ENCODE measurements at regions not wholly inside any gene's neighbourhood (a gene's known extent, or its start where the extent isn't known, plus 50 kb on each side); places are given as distances from the start of the nearest gene placed in this dataset.

DNA sequence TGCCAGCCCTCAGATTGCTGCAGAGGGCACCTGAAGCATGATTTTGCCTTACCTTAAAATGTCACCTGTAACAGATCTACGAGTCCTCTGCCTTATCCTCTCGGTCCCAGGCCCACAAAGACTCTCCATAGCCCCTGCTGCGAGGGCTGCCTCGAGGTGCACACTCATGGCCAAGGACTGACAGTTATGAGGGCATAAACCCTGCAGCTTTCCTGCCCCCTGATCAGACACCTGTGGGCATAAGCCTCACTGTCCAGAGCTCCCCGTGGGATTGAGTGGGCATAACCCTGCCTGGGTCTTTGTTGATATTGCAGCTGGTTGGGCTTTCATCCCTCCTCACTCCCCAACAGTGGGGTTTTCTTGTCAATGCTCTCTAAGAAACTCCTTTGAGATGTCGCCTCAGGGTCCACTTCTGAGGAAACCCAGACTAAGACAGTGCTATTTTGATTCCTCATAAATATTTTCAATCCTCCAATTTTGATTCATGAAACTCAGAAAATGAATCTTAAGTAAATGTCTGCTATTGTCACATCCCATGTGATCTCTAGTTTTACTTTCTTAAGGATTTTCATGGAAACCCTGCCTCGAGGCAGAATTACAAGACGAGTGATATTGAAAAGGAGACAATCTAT, 108.5 kb upstream of the NCK2 start:
- H2AK5ac ChIP-seq (ENCODE audit: low read depth, low read length) = peak overlapping the region; percentile 8
- H3K18ac ChIP-seq (ENCODE audit: low read length) = no peak overlapping the region
- peaks cover 4 to 6% of the 10 kb centered on the region in 2 donors for H3K4me1 ChIP-seq (ENCODE audit: control insufficient read depth in 2 of 2, insufficient read depth in 1 of 2, low read depth in 1 of 2, low read length in 2 of 2)
- H3K9ac ChIP-seq (ENCODE audit: low read depth, low read length, poor library complexity) = no peak overlapping the region
- no CpG with 5 or more reads among the region's 8 CpGs for WGBS, 2 donors (ENCODE audit: extremely low coverage in 2 of 2, insufficient read length in 2 of 2, insufficient replicate concordance in 1 of 2)
- no peak for DNase-seq (ENCODE audit: low spot score)
- no peak overlapping the region for H2BK15ac ChIP-seq (ENCODE audit: low read length)
- no peak overlapping the region for H3K4me3 ChIP-seq (ENCODE audit: low read length in 2 of 2)
- no peak overlapping the region for H3K27ac ChIP-seq (replicated peaks; ENCODE audit: low read length)
- H3K4me2 ChIP-seq (ENCODE audit: insufficient read depth, low read length, poor library complexity, severe bottlenecking) = no peak overlapping the region
- H2BK5ac ChIP-seq (ENCODE audit: low read length) = no peak overlapping the region
- no peak overlapping the region for H2BK120ac ChIP-seq (ENCODE audit: low read depth, low read length)
- H2AFZ ChIP-seq (ENCODE audit: low read length) = no peak overlapping the region
- no peak overlapping the region for H3K4ac ChIP-seq (ENCODE audit: low read length)
- H3K9me3 ChIP-seq (replicated peaks in 1 of 2; ENCODE audit: control insufficient read depth in 2 of 2, insufficient read depth in 1 of 2, low read depth in 1 of 2, low read length in 2 of 2) = no peaks in the 10 kb centered on the region
- no peak overlapping the region for H4K8ac ChIP-seq (ENCODE audit: low read depth, low read length)
- H3K23ac ChIP-seq (ENCODE audit: low read depth, low read length, poor library complexity) = no peak overlapping the region
- no peak overlapping the region for H2BK12ac ChIP-seq (ENCODE audit: low read length)
- no peak overlapping the region for H3K14ac ChIP-seq (ENCODE audit: low read length)
- no peak overlapping the region for H4K91ac ChIP-seq (ENCODE audit: low read depth, low read length, poor library complexity)
- H3K27me3 ChIP-seq (ENCODE audit: control insufficient read depth in 3 of 3, insufficient read depth in 3 of 3, low read depth in 1 of 3, low read length in 3 of 3) = no peaks in the 10 kb centered on the region
- H3K36me3 ChIP-seq (replicated peaks in 1 of 2; ENCODE audit: control insufficient read depth in 2 of 2, insufficient read depth in 2 of 2, low read length in 2 of 2) = no peaks in the 10 kb centered on the region
- no peaks in the 10 kb centered on the region for H3K79me1 ChIP-seq (ENCODE audit: low read depth, low read length)

DNA sequence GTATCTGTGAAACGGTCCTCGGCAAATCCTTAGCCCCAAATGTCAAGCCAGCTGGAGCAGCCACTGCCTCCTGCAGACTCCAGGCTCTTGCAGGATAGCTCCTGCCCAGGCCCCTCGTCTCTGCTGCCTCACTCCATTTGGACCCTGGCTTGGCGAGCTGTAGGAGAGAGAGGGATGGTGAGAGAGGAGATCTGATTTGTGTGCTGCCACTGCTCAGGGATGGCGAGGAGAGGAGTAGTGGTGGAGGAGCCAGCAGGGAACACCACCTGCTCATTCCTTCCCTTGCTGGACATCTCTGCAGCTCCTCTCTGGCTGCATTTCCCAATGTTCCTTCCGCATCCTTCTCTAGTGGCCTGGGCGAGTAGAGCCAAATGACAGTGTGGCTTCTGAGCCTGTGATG, 109.1 kb upstream of the NCK2 start:
- no peaks in the 10 kb centered on the region for H3K27me3 ChIP-seq (ENCODE audit: control insufficient read depth in 3 of 3, insufficient read depth in 3 of 3, low read depth in 1 of 3, low read length in 3 of 3)
- no peak for DNase-seq (ENCODE audit: low spot score)
- no peak overlapping the region for H4K8ac ChIP-seq (ENCODE audit: low read depth, low read length)
- no peaks in the 10 kb centered on the region for H3K36me3 ChIP-seq (replicated peaks in 1 of 2; ENCODE audit: control insufficient read depth in 2 of 2, insufficient read depth in 2 of 2, low read length in 2 of 2)
- peaks cover 4 to 6% of the 10 kb centered on the region in 2 donors for H3K4me1 ChIP-seq (ENCODE audit: control insufficient read depth in 2 of 2, insufficient read depth in 1 of 2, low read depth in 1 of 2, low read length in 2 of 2)
- no peak overlapping the region for H2BK120ac ChIP-seq (ENCODE audit: low read depth, low read length)
- H3K79me1 ChIP-seq (ENCODE audit: low read depth, low read length) = no peaks in the 10 kb centered on the region
- H4K91ac ChIP-seq (ENCODE audit: low read depth, low read length, poor library complexity) = no peak overlapping the region
- H3K4ac ChIP-seq (ENCODE audit: low read length) = no peak overlapping the region
- no peak overlapping the region for H2AFZ ChIP-seq (ENCODE audit: low read length)
- H2AK5ac ChIP-seq (ENCODE audit: low read depth, low read length) = peak overlapping the region; percentile 8
- peak overlapping the region; percentile 36 for H3K18ac ChIP-seq (ENCODE audit: low read length)
- no peak overlapping the region for H3K4me3 ChIP-seq (ENCODE audit: low read length in 2 of 2)
- H2BK5ac ChIP-seq (ENCODE audit: low read length) = no peak overlapping the region
- H3K23ac ChIP-seq (ENCODE audit: low read depth, low read length, poor library complexity) = no peak overlapping the region
- H3K9me3 ChIP-seq (replicated peaks in 1 of 2; ENCODE audit: control insufficient read depth in 2 of 2, insufficient read depth in 1 of 2, low read depth in 1 of 2, low read length in 2 of 2) = no peaks in the 10 kb centered on the region
- no peak overlapping the region for H3K27ac ChIP-seq (replicated peaks; ENCODE audit: low read length)
- no peak overlapping the region for H3K9ac ChIP-seq (ENCODE audit: low read depth, low read length, poor library complexity)
- H3K4me2 ChIP-seq (ENCODE audit: insufficient read depth, low read length, poor library complexity, severe bottlenecking) = no peak overlapping the region
- H2BK15ac ChIP-seq (ENCODE audit: low read length) = peak overlapping the region; percentile 67
- H3K14ac ChIP-seq (ENCODE audit: low read length) = no peak overlapping the region
- no peak overlapping the region for H2BK12ac ChIP-seq (ENCODE audit: low read length)
- WGBS, 2 donors (ENCODE audit: extremely low coverage in 2 of 2, insufficient read length in 2 of 2, insufficient replicate concordance in 1 of 2) = no CpG with 5 or more reads among the region's 7 CpGs

DNA sequence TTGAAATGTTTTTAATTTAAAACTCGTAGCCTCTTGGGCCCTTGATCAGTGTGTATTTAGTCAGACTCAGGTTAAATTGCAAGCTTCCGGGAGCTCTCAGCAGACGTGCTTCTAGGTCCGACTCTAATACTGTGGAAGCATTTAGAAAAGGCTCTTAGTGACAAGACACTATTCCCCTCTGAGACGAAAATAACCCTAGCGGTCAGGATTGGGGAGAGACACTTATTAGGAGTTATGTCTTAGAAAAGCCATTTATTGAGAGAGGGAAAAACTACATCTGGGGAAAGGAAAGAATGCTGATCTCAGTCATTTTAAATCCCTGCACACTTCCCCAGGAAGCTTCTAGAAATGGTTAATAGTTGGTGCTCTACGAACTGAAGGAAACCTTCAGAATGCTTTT, 110.5 kb upstream of the NCK2 start:
- Histone ChIP-seq H3K36me3 (replicated peaks in 1 of 2; ENCODE audit: control insufficient read depth in 2 of 2, insufficient read depth in 2 of 2, low read length in 2 of 2) (no peaks in the 10 kb centered on the region), H3K9ac (ENCODE audit: low read depth, low read length, poor library complexity) (no peak overlapping the region), H3K4me1 (ENCODE audit: control insufficient read depth in 2 of 2, insufficient read depth in 1 of 2, low read depth in 1 of 2, low read length in 2 of 2) (peaks cover 4 to 6% of the 10 kb centered on the region in 2 donors), H4K8ac (ENCODE audit: low read depth, low read length) (no peak overlapping the region), H2BK5ac (ENCODE audit: low read length) (no peak overlapping the region), H3K4ac (ENCODE audit: low read length) (no peak overlapping the region), H3K4me3 (ENCODE audit: low read length in 2 of 2) (no peak overlapping the region), H2AK5ac (ENCODE audit: low read depth, low read length) (no peak overlapping the region), H3K4me2 (ENCODE audit: insufficient read depth, low read length, poor library complexity, severe bottlenecking) (no peak overlapping the region), H2AFZ (ENCODE audit: low read length) (no peak overlapping the region), H3K27ac (replicated peaks; ENCODE audit: low read length) (no peak overlapping the region), H2BK12ac (ENCODE audit: low read length) (no peak overlapping the region), H3K27me3 (ENCODE audit: control insufficient read depth in 3 of 3, insufficient read depth in 3 of 3, low read depth in 1 of 3, low read length in 3 of 3) (no peaks in the 10 kb centered on the region), H3K18ac (ENCODE audit: low read length) (no peak overlapping the region), H3K79me1 (ENCODE audit: low read depth, low read length) (no peaks in the 10 kb centered on the region), H2BK120ac (ENCODE audit: low read depth, low read length) (no peak overlapping the region), H2BK15ac (ENCODE audit: low read length) (no peak overlapping the region), H3K9me3 (replicated peaks in 1 of 2; ENCODE audit: control insufficient read depth in 2 of 2, insufficient read depth in 1 of 2, low read depth in 1 of 2, low read length in 2 of 2) (no peaks in the 10 kb centered on the region), H3K23ac (ENCODE audit: low read depth, low read length, poor library complexity) (no peak overlapping the region), H4K91ac (ENCODE audit: low read depth, low read length, poor library complexity) (no peak overlapping the region), H3K14ac (ENCODE audit: low read length) (no peak overlapping the region)
- DNase-seq (ENCODE audit: low spot score) = no peak
- no CpG with 5 or more reads among the region's 7 CpGs for WGBS, 2 donors (ENCODE audit: extremely low coverage in 2 of 2, insufficient read length in 2 of 2, insufficient replicate concordance in 1 of 2)

DNA sequence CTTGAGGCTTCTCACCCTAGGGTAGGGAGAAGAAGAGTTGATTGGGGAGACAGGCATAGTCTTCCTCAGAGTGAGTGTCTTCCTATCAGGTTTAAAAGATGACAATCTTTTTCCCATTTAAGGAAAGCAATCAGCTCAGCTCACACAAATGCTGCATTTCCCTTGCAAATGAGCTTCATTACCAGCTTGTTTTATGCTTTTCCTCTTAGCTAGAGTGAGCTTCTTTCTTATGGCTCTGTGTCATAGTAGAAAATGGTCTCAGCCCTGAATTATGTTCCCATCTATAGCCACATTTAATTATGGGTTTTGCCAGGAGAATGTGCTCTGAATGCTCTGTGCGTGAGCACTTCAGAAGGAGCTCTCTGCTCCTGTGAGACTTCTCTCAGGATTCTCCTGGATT, 112.8 kb upstream of the NCK2 start:
- Histone ChIP-seq H3K4me2 (ENCODE audit: insufficient read depth, low read length, poor library complexity, severe bottlenecking) (no peak overlapping the region), H3K27ac (replicated peaks; ENCODE audit: low read length) (no peak overlapping the region), H3K27me3 (ENCODE audit: control insufficient read depth in 3 of 3, insufficient read depth in 3 of 3, low read depth in 1 of 3, low read length in 3 of 3) (no peaks in the 10 kb centered on the region), H3K14ac (ENCODE audit: low read length) (no peak overlapping the region), H2BK120ac (ENCODE audit: low read depth, low read length) (no peak overlapping the region), H2BK15ac (ENCODE audit: low read length) (no peak overlapping the region), H2AK5ac (ENCODE audit: low read depth, low read length) (no peak overlapping the region), H3K18ac (ENCODE audit: low read length) (no peak overlapping the region), H2BK5ac (ENCODE audit: low read length) (no peak overlapping the region), H4K91ac (ENCODE audit: low read depth, low read length, poor library complexity) (no peak overlapping the region), H3K4me3 (ENCODE audit: low read length in 2 of 2) (no peak overlapping the region), H3K9ac (ENCODE audit: low read depth, low read length, poor library complexity) (no peak overlapping the region), H2BK12ac (ENCODE audit: low read length) (no peak overlapping the region), H4K8ac (ENCODE audit: low read depth, low read length) (no peak overlapping the region), H3K9me3 (replicated peaks in 1 of 2; ENCODE audit: control insufficient read depth in 2 of 2, insufficient read depth in 1 of 2, low read depth in 1 of 2, low read length in 2 of 2) (peaks cover 0 to 6% of the 10 kb centered on the region in 2 donors), H3K79me1 (ENCODE audit: low read depth, low read length) (no peaks in the 10 kb centered on the region), H3K36me3 (replicated peaks in 1 of 2; ENCODE audit: control insufficient read depth in 2 of 2, insufficient read depth in 2 of 2, low read length in 2 of 2) (no peaks in the 10 kb centered on the region), H3K23ac (ENCODE audit: low read depth, low read length, poor library complexity) (no peak overlapping the region), H3K4ac (ENCODE audit: low read length) (no peak overlapping the region), H3K4me1 (ENCODE audit: control insufficient read depth in 2 of 2, insufficient read depth in 1 of 2, low read depth in 1 of 2, low read length in 2 of 2) (peaks cover 3 to 6% of the 10 kb centered on the region in 2 donors), H2AFZ (ENCODE audit: low read length) (no peak overlapping the region)
- DNase-seq (ENCODE audit: low spot score) = no peak
- WGBS, 2 donors (ENCODE audit: extremely low coverage in 2 of 2, insufficient read length in 2 of 2, insufficient replicate concordance in 1 of 2) = no CpG with 5 or more reads among the region's 1 CpG
